Kidney tubule cell (primary cell): ENCODE measurements at regions not wholly inside any gene's neighbourhood (a gene's known extent, or its start where the extent isn't known, plus 50 kb on each side); places are given as distances from the start of the nearest gene placed in this dataset.

Experiments used
- DNase-seq: peaks from one replicate; pipeline ENCODE4 v3.0.0-alpha.2; 2018; ENCODE audit warnings: low spot score

- no peak for DNase-seq
These were observed 157.5 kb upstream of the FSTL4 start for GRCh38 chr5:133769842-133770241.

GRCh38 chr5:133763744-133764143 is 151.4 kb upstream of the FSTL4 start:
- no peak for DNase-seq

- no peak for DNase-seq
These were observed 149.3 kb upstream of the FSTL4 start for GRCh38 chr5:133761632-133762031.

- no peak for DNase-seq
These were observed 148.2 kb upstream of the FSTL4 start for GRCh38 chr5:133760532-133760931.

GRCh38 chr5:133758641-133759040 is 146.3 kb upstream of the FSTL4 start:
- DNase-seq = no peak

- DNase-seq = no peak
These were observed 145.1 kb upstream of the FSTL4 start for GRCh38 chr5:133757396-133757945.

- DNase-seq = no peak
These were observed 144.4 kb upstream of the FSTL4 start for GRCh38 chr5:133756756-133757155.

GRCh38 chr5:133756036-133756435 is 143.7 kb upstream of the FSTL4 start:
- DNase-seq = no peak

GRCh38 chr5:133754575-133755169 is 142.3 kb upstream of the FSTL4 start:
- DNase-seq = peak; percentile 49

GRCh38 chr5:133753856-133754255 is 141.5 kb upstream of the FSTL4 start:
- peak; percentile 3 for DNase-seq

GRCh38 chr5:133751846-133752245 is 139.5 kb upstream of the FSTL4 start:
- DNase-seq = no peak

GRCh38 chr5:133751421-133751820 is 139.1 kb upstream of the FSTL4 start:
- DNase-seq = no peak

GRCh38 chr5:133750856-133751255 is 138.5 kb upstream of the FSTL4 start:
- no peak for DNase-seq

GRCh38 chr5:133750356-133750755 is 138.0 kb upstream of the FSTL4 start:
- DNase-seq = no peak

- no peak for DNase-seq
These were observed 137.1 kb upstream of the FSTL4 start for GRCh38 chr5:133749331-133749985.

- peak; percentile 2 for DNase-seq
These were observed 134.5 kb upstream of the FSTL4 start for GRCh38 chr5:133746834-133747233.

GRCh38 chr5:133744960-133745308 is 132.6 kb upstream of the FSTL4 start:
- no peak for DNase-seq

GRCh38 chr5:133744051-133744959 is 132.0 kb upstream of the FSTL4 start:
- DNase-seq = no peak

- peak; percentile 2 for DNase-seq
These were observed 130.2 kb upstream of the FSTL4 start for GRCh38 chr5:133742431-133742988.

GRCh38 chr5:133741818-133742355 is 129.5 kb upstream of the FSTL4 start:
- no peak for DNase-seq

- DNase-seq = no peak
These were observed 129.1 kb upstream of the FSTL4 start for GRCh38 chr5:133741396-133741795.

GRCh38 chr5:133739181-133739780 is 126.9 kb upstream of the FSTL4 start:
- no peak for DNase-seq
